RWPE1 (cell line): ENCODE measurements at regions not wholly inside any gene's neighbourhood (a gene's known extent, or its start where the extent isn't known, plus 50 kb on each side); places are given as distances from the start of the nearest gene placed in this dataset.

Experiments
- CTCF ChIA-PET: fragments of 350-600 bp; sonication (Branson Sonifier 250); formaldehyde crosslinking; extraction: SDS; loops from one replicate; lab custom pipeline; 2021; lab: Yijun Ruan, JAX
- POLR2A ChIA-PET: fragments of 400-600 bp; formaldehyde crosslinking; extraction: SDS; loops from one replicate; lab custom pipeline; 2020; ENCODE audit warnings: antibody characterized with exemption; ENCODE audit not compliant: low non-redundant PET; lab: Yijun Ruan, JAX
- DNase-seq: peaks from one replicate; pipeline ENCODE4 v3.0.0; 2012; ENCODE audit warnings: low spot score
- H3K27ac ChIP-seq: fragments of 450-650 bp; 2 replicates; pipeline ENCODE4 v1.5.1; 2017
- TF ChIP-seq, protein P1 (sequence below): fragments of 450-650 bp; conservative IDR thresholded peaks from 2 replicates; pipeline ENCODE4 v1.5.1; 2017; ENCODE audit warnings: low read depth, mild to moderate bottlenecking

DNA sequence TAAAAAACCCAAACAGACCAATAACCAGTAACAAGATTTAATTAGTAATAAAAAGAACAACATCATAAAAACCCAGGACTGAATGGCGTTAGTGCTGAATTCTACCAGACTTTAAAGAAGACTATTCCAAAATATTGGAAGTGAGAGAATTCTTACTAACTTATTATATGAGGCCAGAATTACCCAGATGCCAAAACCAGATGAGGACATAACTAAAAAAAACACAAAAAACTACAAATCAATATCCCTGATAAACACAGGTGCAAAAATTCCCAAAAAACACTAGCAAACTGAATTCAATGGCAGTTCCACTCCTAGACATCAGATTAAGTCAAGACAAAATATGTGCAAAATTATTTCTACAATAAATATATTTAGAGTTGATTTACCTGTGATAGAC lies 400.1 kb upstream of the PABPC4L start:
- TF ChIP-seq, protein P1, sequence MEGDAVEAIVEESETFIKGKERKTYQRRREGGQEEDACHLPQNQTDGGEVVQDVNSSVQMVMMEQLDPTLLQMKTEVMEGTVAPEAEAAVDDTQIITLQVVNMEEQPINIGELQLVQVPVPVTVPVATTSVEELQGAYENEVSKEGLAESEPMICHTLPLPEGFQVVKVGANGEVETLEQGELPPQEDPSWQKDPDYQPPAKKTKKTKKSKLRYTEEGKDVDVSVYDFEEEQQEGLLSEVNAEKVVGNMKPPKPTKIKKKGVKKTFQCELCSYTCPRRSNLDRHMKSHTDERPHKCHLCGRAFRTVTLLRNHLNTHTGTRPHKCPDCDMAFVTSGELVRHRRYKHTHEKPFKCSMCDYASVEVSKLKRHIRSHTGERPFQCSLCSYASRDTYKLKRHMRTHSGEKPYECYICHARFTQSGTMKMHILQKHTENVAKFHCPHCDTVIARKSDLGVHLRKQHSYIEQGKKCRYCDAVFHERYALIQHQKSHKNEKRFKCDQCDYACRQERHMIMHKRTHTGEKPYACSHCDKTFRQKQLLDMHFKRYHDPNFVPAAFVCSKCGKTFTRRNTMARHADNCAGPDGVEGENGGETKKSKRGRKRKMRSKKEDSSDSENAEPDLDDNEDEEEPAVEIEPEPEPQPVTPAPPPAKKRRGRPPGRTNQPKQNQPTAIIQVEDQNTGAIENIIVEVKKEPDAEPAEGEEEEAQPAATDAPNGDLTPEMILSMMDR: no peak
- no peak for DNase-seq
- CTCF ChIA-PET: no interaction called here
- POLR2A ChIA-PET: no interaction called here
- no peak overlapping the region for H3K27ac ChIP-seq

DNA sequence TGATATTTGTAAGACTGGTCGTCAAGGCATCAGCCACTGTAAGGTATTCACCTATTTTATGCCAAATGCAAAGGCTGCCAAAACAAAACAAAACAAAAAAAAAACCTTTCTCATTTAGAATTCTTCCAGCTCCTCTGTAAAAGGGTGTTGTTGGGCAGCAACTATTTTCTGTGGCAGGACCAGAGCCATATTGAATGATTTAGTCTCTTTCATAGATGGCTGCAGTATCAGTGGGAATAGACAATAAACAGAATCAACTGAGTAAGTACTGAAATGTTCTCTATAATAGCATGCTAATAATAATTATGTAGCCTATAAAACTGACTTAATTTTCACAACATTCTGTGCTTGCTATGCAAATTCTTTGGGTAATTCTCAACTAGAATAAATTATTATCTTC lies 389.7 kb upstream of the PABPC4L start:
- CTCF ChIA-PET: interaction anchor here (0.6 kb wide), 1 partner anchor 186 kb away, joined by 3 read pairs; no protein-coding TSS in a partner anchor

DNA sequence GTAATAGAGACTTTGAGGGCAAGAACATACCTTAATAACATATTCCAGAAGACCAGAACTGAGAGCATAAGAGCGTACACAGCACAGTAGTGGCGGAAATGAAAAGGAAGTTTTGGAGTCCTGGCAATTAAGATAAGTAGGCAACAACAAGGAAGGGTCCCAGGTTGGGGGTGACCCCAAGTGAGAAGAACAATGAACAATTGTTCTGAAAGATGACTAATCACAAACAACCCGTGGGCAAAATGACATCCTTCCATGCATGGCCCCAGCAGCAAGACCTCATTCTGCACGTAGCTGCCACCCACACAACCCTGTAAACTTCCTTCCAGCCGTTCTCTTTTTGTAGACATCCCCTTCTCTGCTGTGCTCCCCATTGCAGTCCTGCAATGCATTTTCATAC lies 384.4 kb upstream of the PABPC4L start:
- ChIA-PET POLR2A (no interaction called here), CTCF (no interaction called here)
- DNase-seq: no peak
- no peak overlapping the region for H3K27ac ChIP-seq
- TF ChIP-seq, protein P1: no peak

More for the DNA sequence above, 389.7 kb upstream of the PABPC4L start:
- POLR2A ChIA-PET: no interaction called here
- TF ChIP-seq, protein P1: no peak
- DNase-seq: no peak
- H3K27ac ChIP-seq: no peak overlapping the region

DNA sequence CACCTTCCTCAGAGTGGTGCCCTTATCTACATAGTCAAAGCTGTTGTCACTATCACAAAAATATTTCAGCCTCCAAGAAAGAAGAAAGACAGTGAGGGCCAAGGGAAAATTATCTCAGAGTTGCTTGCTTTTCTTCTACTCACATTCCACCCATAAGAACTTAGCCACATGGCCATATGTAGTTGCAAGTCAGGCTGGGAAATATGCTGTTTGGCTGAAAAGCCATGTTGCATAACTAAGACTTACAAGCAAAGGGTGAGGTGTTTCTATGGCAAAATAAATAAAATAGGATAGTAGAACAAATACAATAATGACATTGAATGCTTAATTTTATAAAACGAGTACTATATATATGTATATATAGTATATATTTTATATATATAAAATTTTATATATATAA lies 365.9 kb upstream of the PABPC4L start:
- DNase-seq: no peak
- TF ChIP-seq, protein P1: no peak
- H3K27ac ChIP-seq: no peak overlapping the region
- ChIA-PET CTCF (no interaction called here), POLR2A (no interaction called here)

DNA sequence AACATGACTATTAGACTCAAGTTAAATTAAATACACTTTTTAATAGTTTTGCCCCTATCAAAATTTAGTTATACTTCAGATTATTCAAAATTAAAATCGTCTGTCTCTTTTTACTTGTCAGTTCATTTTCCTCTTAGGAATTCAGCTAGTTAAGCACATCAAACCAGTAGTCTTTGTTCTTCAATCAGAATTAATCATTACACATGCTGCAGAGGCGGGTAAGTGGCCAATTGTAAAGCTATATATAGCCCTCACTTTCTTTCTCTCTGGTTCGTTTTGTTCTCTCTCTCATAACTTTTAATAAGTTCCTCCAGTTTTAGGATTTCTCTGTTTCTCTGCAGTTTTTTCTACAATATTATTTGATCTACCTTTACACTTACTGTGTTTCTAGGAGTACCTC lies 359.1 kb upstream of the PABPC4L start:
- POLR2A ChIA-PET: no interaction called here
- DNase-seq: no peak
- TF ChIP-seq, protein P1: no peak
- CTCF ChIA-PET: no interaction called here
- no peak overlapping the region for H3K27ac ChIP-seq

DNA sequence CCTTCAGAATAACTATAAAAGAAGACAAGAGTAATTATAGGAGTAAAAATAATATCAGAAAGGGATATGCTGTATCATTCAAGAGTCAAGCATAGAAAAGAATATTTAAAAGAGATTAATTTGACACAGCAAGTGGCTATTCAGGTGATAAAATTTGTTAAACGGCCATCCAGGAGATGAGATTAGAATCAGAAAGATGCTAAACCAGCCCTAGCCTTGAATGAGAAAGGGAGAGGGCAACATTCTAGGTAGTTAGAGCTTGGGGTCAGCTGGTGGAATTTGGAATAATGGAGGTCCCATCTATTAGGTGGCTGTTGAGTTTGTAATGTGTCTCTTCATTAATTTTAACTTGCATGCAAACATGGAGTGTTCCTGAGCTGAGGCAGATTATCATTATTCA lies 350.5 kb upstream of the PABPC4L start:
- ChIA-PET POLR2A (no interaction called here), CTCF (no interaction called here)
- TF ChIP-seq, protein P1: no peak
- no peak overlapping the region for H3K27ac ChIP-seq
- DNase-seq: no peak
